GM23338 (cell line): ENCODE measurements at regions not wholly inside any gene's neighbourhood (a gene's known extent, or its start where the extent isn't known, plus 50 kb on each side); places are given as distances from the start of the nearest gene placed in this dataset.

ENCODE experiments used
- ATAC-seq: fragments of 200-7000 bp; cut with Tn5 transposase; 3 replicates; pipeline ENCODE4 v1.9.1; 2020
- DNase-seq: peaks from one replicate; pipeline ENCODE4 v3.0.0-alpha.2; 2015; ENCODE audit warnings: low spot score
- H2AFZ ChIP-seq: fragments of 200-600 bp; sonication (generic); 2 replicates; pipeline ENCODE4 v1.8.0; 2016; ENCODE audit warnings: antibody characterized with exemption, mild to moderate bottlenecking, moderate library complexity
- H3F3A ChIP-seq: fragments of 200-600 bp; sonication (generic); replicated peaks from 2 replicates; pipeline ENCODE4 v1.8.0; 2017; ENCODE audit warnings: antibody characterized with exemption, mixed run types, low read depth
- H3K27ac ChIP-seq: fragments of 200-600 bp; sonication (generic); 2 replicates; pipeline ENCODE4 v1.6.1; 2016; ENCODE audit warnings: low read depth
- H3K27me3 ChIP-seq: fragments of 200-600 bp; sonication (generic); 2 replicates; pipeline ENCODE4 v1.8.0; 2016; ENCODE audit warnings: mild to moderate bottlenecking, mixed run types, moderate library complexity; ENCODE audit not compliant: insufficient read depth
- H3K36me3 ChIP-seq: fragments of 200-600 bp; sonication (generic); 2 replicates; pipeline ENCODE4 v1.8.0; 2016; ENCODE audit warnings: mild to moderate bottlenecking; ENCODE audit not compliant: insufficient read depth
- H3K4me1 ChIP-seq: fragments of 200-600 bp; sonication (generic); 2 replicates; pipeline ENCODE4 v1.8.0; 2016; ENCODE audit warnings: mild to moderate bottlenecking, moderate library complexity; ENCODE audit not compliant: insufficient read depth
- H3K4me2 ChIP-seq: fragments of 200-600 bp; sonication (generic); 2 replicates; pipeline ENCODE4 v1.7.1; 2017; ENCODE audit warnings: mixed run types
- H3K4me3 ChIP-seq: fragments of 200-600 bp; sonication (generic); 2 replicates; pipeline ENCODE4 v1.6.1; 2016; ENCODE audit warnings: mixed run types
- H3K79me2 ChIP-seq: fragments of 200-600 bp; sonication (generic); replicated peaks from 2 replicates; pipeline ENCODE4 v1.8.0; 2017; ENCODE audit warnings: mild to moderate bottlenecking; ENCODE audit not compliant: insufficient read depth
- H3K9me2 ChIP-seq: fragments of 200-600 bp; sonication (generic); 2 replicates; pipeline ENCODE4 v1.8.0; 2017; ENCODE audit not compliant: insufficient read depth
- H4K20me1 ChIP-seq: fragments of 200-600 bp; sonication (generic); replicated peaks from 2 replicates; pipeline ENCODE4 v1.8.0; 2017; ENCODE audit warnings: mild to moderate bottlenecking; ENCODE audit not compliant: insufficient read depth
- H3K27ac Mint-ChIP-seq: 2 replicates; pipeline ENCODE4 v1.8.0; 2020; ENCODE audit warnings: inconsistent platforms, mild to moderate bottlenecking, moderate library complexity, mixed read lengths
- H3K27me3 Mint-ChIP-seq: 3 replicates; pipeline ENCODE4 v1.8.0; 2022; ENCODE audit warnings: low read depth, mild to moderate bottlenecking, moderate library complexity, mixed read lengths, inconsistent platforms; ENCODE audit not compliant: insufficient read depth, poor library complexity
- H3K36me3 Mint-ChIP-seq: 3 replicates; pipeline ENCODE4 v1.8.0; 2021; ENCODE audit warnings: low read depth, mild to moderate bottlenecking, inconsistent platforms, moderate library complexity, mixed read lengths
- H3K4me1 Mint-ChIP-seq: 3 replicates; pipeline ENCODE4 v1.8.0; 2020; ENCODE audit warnings: mild to moderate bottlenecking, inconsistent platforms, mixed read lengths
- H3K4me3 Mint-ChIP-seq: 3 replicates; pipeline ENCODE4 v1.8.0; 2021; ENCODE audit warnings: moderate library complexity, mild to moderate bottlenecking, inconsistent platforms, mixed read lengths
- H3K9me3 Mint-ChIP-seq: 3 replicates; pipeline ENCODE4 v1.8.0; 2020; ENCODE audit warnings: moderate library complexity, mild to moderate bottlenecking, inconsistent platforms, mixed read lengths
- CTCF ChIP-seq, 2 experiments: fragments of 200-600 bp in 1 of 2; sonication (generic) in 1 of 2; conservative IDR thresholded peaks; 2 replicates each; pipeline versions ENCODE4 v1.5.1 to v1.6.1; 2016 to 2017; ENCODE audit warnings: antibody characterized with exemption in 2 of 2, low read depth in 2 of 2, mild to moderate bottlenecking in 2 of 2, moderate library complexity in 1 of 2
- ETS1 ChIP-seq: IDR thresholded peaks from 2 replicates; pipeline ENCODE4 v1.6.1; 2016; ENCODE audit warnings: antibody characterized with exemption
- EZH2 ChIP-seq: fragments of 200-600 bp; sonication (generic); IDR thresholded peaks from one replicate; pipeline ENCODE4 v1.8.0; 2017; ENCODE audit warnings: antibody characterized with exemption, mild to moderate bottlenecking, low read depth; ENCODE audit not compliant: unreplicated experiment
- EZH2phosphoT487 ChIP-seq: fragments of 200-600 bp; sonication (generic); IDR thresholded peaks from one replicate; pipeline ENCODE4 v1.8.1; 2018; ENCODE audit warnings: antibody characterized with exemption; ENCODE audit not compliant: unreplicated experiment
- JUNB ChIP-seq: IDR thresholded peaks from one replicate; pipeline ENCODE4 v1.6.1; 2016; ENCODE audit warnings: antibody characterized with exemption; ENCODE audit not compliant: unreplicated experiment
- NANOG ChIP-seq: IDR thresholded peaks from 2 replicates; pipeline ENCODE4 v1.6.1; 2016; ENCODE audit warnings: antibody characterized with exemption, borderline replicate concordance
- REST ChIP-seq: IDR thresholded peaks from one replicate; pipeline ENCODE4 v1.6.1; 2018; ENCODE audit warnings: antibody characterized with exemption; ENCODE audit not compliant: unreplicated experiment
- STAT1 ChIP-seq: IDR thresholded peaks from one replicate; pipeline ENCODE4 v1.6.1; 2016; ENCODE audit warnings: antibody characterized with exemption; ENCODE audit not compliant: unreplicated experiment
- ZNF114 ChIP-seq: fragments of 250-450 bp; sonication (Bioruptor Pico); IDR thresholded peaks from 2 replicates; pipeline ENCODE4 v1.5.0; 2020; ENCODE audit warnings: mild to moderate bottlenecking, moderate library complexity
- ZNF331 ChIP-seq: fragments of 250-450 bp; sonication (Bioruptor Pico); IDR thresholded peaks from 2 replicates; pipeline ENCODE4 v1.5.0; 2020; ENCODE audit warnings: low read depth, mild to moderate bottlenecking, moderate library complexity
- ZNF462 ChIP-seq: fragments of 250-450 bp; sonication (Bioruptor Pico); IDR thresholded peaks from 2 replicates; pipeline ENCODE4 v1.5.0; 2020; ENCODE audit warnings: mild to moderate bottlenecking, moderate library complexity

GRCh38 chr1:21352586-21352985 is 62.3 kb upstream of the ECE1 start (continued):
- no peak for TF ChIP-seq ZNF462 (CRISPR knock-in tag)

GRCh38 chr1:21351901-21352300 is 61.6 kb upstream of the ECE1 start:
- Mint-ChIP-seq H3K27ac (no peak overlapping the region), H3K27me3 (no peaks in the 10 kb centered on the region), H3K4me1 (peaks cover 4% of the 10 kb centered on the region; the same call in 2 of the 3 replicates), H3K36me3 (no peaks in the 10 kb centered on the region), H3K9me3 (no peaks in the 10 kb centered on the region), H3K4me3 (no peak overlapping the region)
- TF ChIP-seq CTCF (conservative IDR thresholded peaks at IDR 0.05; ENCODE audit: low read depth in 2 of 2) (no peak), STAT1 (no peak), JUNB (no peak), EZH2 (no peak), ETS1 (no peak), ZNF331 (CRISPR knock-in tag) (no peak), EZH2phosphoT487 (no peak), ZNF114 (no peak), REST (no peak), NANOG (no peak)
- H4K20me1 ChIP-seq: no peaks in the 10 kb centered on the region
- no peaks in the 10 kb centered on the region for H3K9me2 ChIP-seq
- no peak for DNase-seq
- 0 out of 2 replicates have a peak, but pooled peaks cover under 1% of the 10 kb centered on the region for H3K27me3 ChIP-seq
- H3F3A ChIP-seq: no peaks in the 10 kb centered on the region
- no peak overlapping the region for H3K4me3 ChIP-seq
- H3K36me3 ChIP-seq: no peaks in the 10 kb centered on the region
- H3K27ac ChIP-seq: no peak overlapping the region
- H3K4me2 ChIP-seq: no peak overlapping the region
- H2AFZ ChIP-seq: no peak overlapping the region
- no peak for ATAC-seq
- H3K79me2 ChIP-seq: no peaks in the 10 kb centered on the region
- H3K4me1 ChIP-seq: no peaks in the 10 kb centered on the region
